ENCODE measurements at regions not wholly inside any gene's neighbourhood (a gene's known extent, or its start where the extent isn't known, plus 50 kb on each side); places are given as distances from the start of the nearest gene placed in this dataset.

DNA sequence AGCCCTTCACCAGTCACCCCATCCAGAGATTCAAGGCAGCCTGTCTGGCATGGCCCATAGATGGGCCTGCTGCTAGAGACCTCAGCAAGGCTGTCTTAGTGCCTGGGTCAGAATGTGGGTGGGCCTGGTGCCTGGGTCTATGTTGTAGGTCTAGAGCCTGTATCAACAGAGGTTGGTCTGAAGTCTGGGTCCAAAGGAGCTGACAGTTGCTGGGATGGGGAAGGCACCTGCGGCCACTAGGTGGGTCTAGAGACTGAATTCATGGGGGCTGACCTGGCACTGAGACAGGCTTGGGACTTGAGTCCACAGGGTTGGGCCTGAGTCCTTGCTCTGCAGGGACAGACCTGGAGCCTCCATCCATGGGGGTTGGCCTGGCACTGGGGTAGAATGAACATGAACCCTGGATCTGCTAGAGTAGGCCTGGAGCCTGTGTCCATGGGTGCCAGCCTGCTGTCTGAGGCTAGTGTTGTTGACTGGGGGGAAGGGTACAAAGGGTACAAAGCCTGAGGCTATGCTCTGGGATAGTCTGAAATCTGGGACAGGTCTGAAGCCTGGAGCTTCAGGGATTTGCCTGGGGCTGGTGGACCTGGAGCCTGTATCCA, 516.8 kb downstream of the OLFM4 start:
- H3K9me1 ChIP-seq (ENCODE audit: control insufficient read depth, extremely low read depth, insufficient read depth, low read length), result no peaks in the 10 kb centered on the region
- peaks cover 3% of the 10 kb centered on the region for H3K9me3 ChIP-seq (ENCODE audit: control insufficient read depth, low read depth, low read length)
- no peaks in the 10 kb centered on the region for H3K36me3 ChIP-seq (ENCODE audit: control insufficient read depth in 2 of 2, extremely low read depth in 1 of 2, insufficient read depth in 2 of 2, low read length in 2 of 2)
- no peak overlapping the region for H3K27ac ChIP-seq (ENCODE audit: control insufficient read depth, insufficient read depth, low read length)
- no peaks in the 10 kb centered on the region for H3K4me1 ChIP-seq (ENCODE audit: control insufficient read depth, extremely low read depth, insufficient read depth, low read length)
- DNase-seq (ENCODE audit: low read depth, low spot score), result no peak
- no peak overlapping the region for H3K9ac ChIP-seq (ENCODE audit: control insufficient read depth, extremely low read depth, insufficient read depth, low read length)
- H3K79me2 ChIP-seq (ENCODE audit: control insufficient read depth, insufficient read depth, low read length), result no peaks in the 10 kb centered on the region
- TF ChIP-seq CTCF (optimal IDR thresholded peaks at IDR 0.05 in 1 of 3, IDR thresholded peaks at IDR 0.05 in 1 of 3, conservative IDR thresholded peaks at IDR 0.05 in 1 of 3; ENCODE audit: extremely low read depth in 1 of 3, insufficient read depth in 2 of 3, low read length in 3 of 3) (no peak), EZH2 (IDR thresholded peaks at IDR 0.05; ENCODE audit: low read length) (no peak)
- H4K20me1 ChIP-seq (ENCODE audit: control insufficient read depth, extremely low read depth, insufficient read depth, low read length), result no peaks in the 10 kb centered on the region
- H3K4me3 ChIP-seq (ENCODE audit: control insufficient read depth in 2 of 3, extremely low read depth in 1 of 3, insufficient read depth in 2 of 3, low read depth in 1 of 3, low read length in 3 of 3), result no peak overlapping the region
- dilution Hi-C loops (cut with MboI; ENCODE audit: extremely low pct_ligation_motif_present, low sequenced_read_pairs), result no loop called here
- no peaks in the 10 kb centered on the region for H3K27me3 ChIP-seq (ENCODE audit: control insufficient read depth, extremely low read depth, insufficient read depth, low read length)
- no peak overlapping the region for H2AFZ ChIP-seq (ENCODE audit: control insufficient read depth, low read length)
- FAIRE-seq, result no peak
- no peak overlapping the region for H3K4me2 ChIP-seq (ENCODE audit: control insufficient read depth, extremely low read depth, insufficient read depth, low read depth, low read length)

DNA sequence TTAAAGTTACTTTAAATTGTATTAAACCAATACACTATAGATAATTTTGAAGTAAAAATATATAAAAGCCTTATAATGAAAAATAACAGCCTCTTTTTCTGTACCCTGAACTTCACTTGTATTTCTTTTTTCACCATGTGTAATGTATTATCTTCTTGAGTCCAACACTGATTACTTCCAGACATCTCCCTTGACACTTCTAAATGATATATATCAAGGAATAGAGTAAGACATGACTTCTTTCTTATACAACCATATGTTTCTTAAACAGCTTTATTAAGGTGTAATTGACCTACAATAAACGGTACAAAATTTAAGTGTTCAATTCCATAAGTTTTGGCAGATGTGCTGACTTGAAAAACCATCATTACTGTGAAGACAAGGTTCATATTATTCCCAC, 531.9 kb downstream of the OLFM4 start:
- no peaks in the 10 kb centered on the region for H4K20me1 ChIP-seq (ENCODE audit: control insufficient read depth, extremely low read depth, insufficient read depth, low read length)
- no peak overlapping the region for H3K4me3 ChIP-seq (ENCODE audit: control insufficient read depth in 2 of 3, extremely low read depth in 1 of 3, insufficient read depth in 2 of 3, low read depth in 1 of 3, low read length in 3 of 3)
- no peak overlapping the region for H3K27ac ChIP-seq (ENCODE audit: control insufficient read depth, insufficient read depth, low read length)
- no peak for TF ChIP-seq EZH2 (IDR thresholded peaks at IDR 0.05; ENCODE audit: low read length)
- no peak for TF ChIP-seq CTCF (optimal IDR thresholded peaks at IDR 0.05 in 1 of 3, IDR thresholded peaks at IDR 0.05 in 1 of 3, conservative IDR thresholded peaks at IDR 0.05 in 1 of 3; ENCODE audit: extremely low read depth in 1 of 3, insufficient read depth in 2 of 3, low read length in 3 of 3)
- H3K4me2 ChIP-seq (ENCODE audit: control insufficient read depth, extremely low read depth, insufficient read depth, low read depth, low read length), result no peak overlapping the region
- H3K27me3 ChIP-seq (ENCODE audit: control insufficient read depth, extremely low read depth, insufficient read depth, low read length), result no peaks in the 10 kb centered on the region
- no peaks in the 10 kb centered on the region for H3K36me3 ChIP-seq (ENCODE audit: control insufficient read depth in 2 of 2, extremely low read depth in 1 of 2, insufficient read depth in 2 of 2, low read length in 2 of 2)
- no peaks in the 10 kb centered on the region for H3K9me3 ChIP-seq (ENCODE audit: control insufficient read depth, low read depth, low read length)
- no peak overlapping the region for H3K9ac ChIP-seq (ENCODE audit: control insufficient read depth, extremely low read depth, insufficient read depth, low read length)
- FAIRE-seq (no peak), DNase-seq (ENCODE audit: low read depth, low spot score) (no peak)
- no peaks in the 10 kb centered on the region for H3K79me2 ChIP-seq (ENCODE audit: control insufficient read depth, insufficient read depth, low read length)
- dilution Hi-C loops (cut with MboI; ENCODE audit: extremely low pct_ligation_motif_present, low sequenced_read_pairs), result no loop called here
- H3K4me1 ChIP-seq (ENCODE audit: control insufficient read depth, extremely low read depth, insufficient read depth, low read length), result no peaks in the 10 kb centered on the region
- no peaks in the 10 kb centered on the region for H3K9me1 ChIP-seq (ENCODE audit: control insufficient read depth, extremely low read depth, insufficient read depth, low read length)
- H2AFZ ChIP-seq (ENCODE audit: control insufficient read depth, low read length), result no peak overlapping the region
